SK-N-SH (cell line): ENCODE measurements at regions not wholly inside any gene's neighbourhood (a gene's known extent, or its start where the extent isn't known, plus 50 kb on each side); places are given as distances from the start of the nearest gene placed in this dataset.

Experiments
- TF ChIP-seq, protein P1 (sequence below): fragments of 200-600 bp; sonication (generic); IDR thresholded peaks from 2 replicates; pipeline ENCODE4 v1.6.1; 2017; ENCODE audit warnings: antibody characterized with exemption, mild to moderate bottlenecking, moderate library complexity
- TF ChIP-seq, protein P2 (sequence below): IDR thresholded peaks from 2 replicates; pipeline ENCODE4; 2012

DNA sequence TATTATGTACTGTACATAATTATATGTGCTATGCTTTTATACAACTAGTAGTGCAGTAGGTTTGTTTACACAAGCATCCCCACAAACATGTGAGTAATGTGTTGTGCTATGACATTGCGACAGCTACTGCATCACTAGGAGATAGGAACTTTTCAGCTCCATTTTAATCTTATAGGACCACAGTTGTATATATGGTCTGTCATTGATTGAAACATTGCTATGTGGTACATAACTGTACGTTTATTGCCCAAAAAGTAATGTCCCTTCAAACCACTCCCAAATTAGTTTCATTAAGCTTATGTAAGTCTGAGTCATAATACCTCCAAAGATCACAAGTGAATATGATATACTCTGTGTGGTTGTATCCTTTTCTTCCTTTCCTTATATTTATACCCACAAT, 183.2 kb upstream of the POT1 start:
- TF ChIP-seq, protein P1, sequence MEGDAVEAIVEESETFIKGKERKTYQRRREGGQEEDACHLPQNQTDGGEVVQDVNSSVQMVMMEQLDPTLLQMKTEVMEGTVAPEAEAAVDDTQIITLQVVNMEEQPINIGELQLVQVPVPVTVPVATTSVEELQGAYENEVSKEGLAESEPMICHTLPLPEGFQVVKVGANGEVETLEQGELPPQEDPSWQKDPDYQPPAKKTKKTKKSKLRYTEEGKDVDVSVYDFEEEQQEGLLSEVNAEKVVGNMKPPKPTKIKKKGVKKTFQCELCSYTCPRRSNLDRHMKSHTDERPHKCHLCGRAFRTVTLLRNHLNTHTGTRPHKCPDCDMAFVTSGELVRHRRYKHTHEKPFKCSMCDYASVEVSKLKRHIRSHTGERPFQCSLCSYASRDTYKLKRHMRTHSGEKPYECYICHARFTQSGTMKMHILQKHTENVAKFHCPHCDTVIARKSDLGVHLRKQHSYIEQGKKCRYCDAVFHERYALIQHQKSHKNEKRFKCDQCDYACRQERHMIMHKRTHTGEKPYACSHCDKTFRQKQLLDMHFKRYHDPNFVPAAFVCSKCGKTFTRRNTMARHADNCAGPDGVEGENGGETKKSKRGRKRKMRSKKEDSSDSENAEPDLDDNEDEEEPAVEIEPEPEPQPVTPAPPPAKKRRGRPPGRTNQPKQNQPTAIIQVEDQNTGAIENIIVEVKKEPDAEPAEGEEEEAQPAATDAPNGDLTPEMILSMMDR = no peak
- TF ChIP-seq, protein P2, sequence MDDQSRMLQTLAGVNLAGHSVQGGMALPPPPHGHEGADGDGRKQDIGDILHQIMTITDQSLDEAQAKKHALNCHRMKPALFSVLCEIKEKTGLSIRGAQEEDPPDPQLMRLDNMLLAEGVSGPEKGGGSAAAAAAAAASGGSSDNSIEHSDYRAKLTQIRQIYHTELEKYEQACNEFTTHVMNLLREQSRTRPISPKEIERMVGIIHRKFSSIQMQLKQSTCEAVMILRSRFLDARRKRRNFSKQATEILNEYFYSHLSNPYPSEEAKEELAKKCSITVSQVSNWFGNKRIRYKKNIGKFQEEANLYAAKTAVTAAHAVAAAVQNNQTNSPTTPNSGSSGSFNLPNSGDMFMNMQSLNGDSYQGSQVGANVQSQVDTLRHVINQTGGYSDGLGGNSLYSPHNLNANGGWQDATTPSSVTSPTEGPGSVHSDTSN = no peak
